Lower leg skin (tissue), 4 donors: ENCODE measurements at regions not wholly inside any gene's neighbourhood (a gene's known extent, or its start where the extent isn't known, plus 50 kb on each side); places are given as distances from the start of the nearest gene placed in this dataset.

Source experiments
- DNase-seq, 2 donors: peaks; one replicate each; pipeline ENCODE4 v3.0.0-alpha.2; 2019; ENCODE audit warnings: low spot score in 2 of 2
- H3K4me3 ChIP-seq: fragments of 200-600 bp; sonication (generic); 2 replicates; pipeline ENCODE4 v1.5.1; 2017; ENCODE audit warnings: mild to moderate bottlenecking, low read depth; ENCODE audit not compliant: poor library complexity, severe bottlenecking
- POLR2A ChIP-seq, 2 donors: fragments of 450-650 bp; IDR thresholded peaks; one replicate each; pipeline ENCODE4 v1.6.1; 2016 to 2017; ENCODE audit warnings: antibody characterized with exemption in 2 of 2, mild to moderate bottlenecking in 1 of 2, moderate library complexity in 1 of 2
- WGBS, 2 donors: methylation state at CpG; one replicate each; pipeline ENCODE4 v1.1.5; 2018; 5-methylcytosine and 5-hydroxymethylcytosine counted together
- intact Hi-C: fragments of 100-400 bp; cut with DNase I; formaldehyde crosslinking; loops from one replicate; pipeline ENCODE4 v1.15.0; 2023; ENCODE audit warnings: low total_unique reads
- TF ChIP-seq, protein P1 (sequence below), 3 donors: fragments of 450-650 bp; IDR thresholded peaks; one replicate each; pipeline ENCODE4 v1.5.1; 2016; ENCODE audit warnings: antibody characterized with exemption in 3 of 3, mild to moderate bottlenecking in 3 of 3, moderate library complexity in 2 of 3

- 61 to 68% methylated on average over 8 of the region's 8 CpGs for WGBS, 2 donors
- no peak overlapping the region for H3K4me3 ChIP-seq
- intact Hi-C loops, result no loop called here
- no peak for DNase-seq
- TF ChIP-seq, protein P1, sequence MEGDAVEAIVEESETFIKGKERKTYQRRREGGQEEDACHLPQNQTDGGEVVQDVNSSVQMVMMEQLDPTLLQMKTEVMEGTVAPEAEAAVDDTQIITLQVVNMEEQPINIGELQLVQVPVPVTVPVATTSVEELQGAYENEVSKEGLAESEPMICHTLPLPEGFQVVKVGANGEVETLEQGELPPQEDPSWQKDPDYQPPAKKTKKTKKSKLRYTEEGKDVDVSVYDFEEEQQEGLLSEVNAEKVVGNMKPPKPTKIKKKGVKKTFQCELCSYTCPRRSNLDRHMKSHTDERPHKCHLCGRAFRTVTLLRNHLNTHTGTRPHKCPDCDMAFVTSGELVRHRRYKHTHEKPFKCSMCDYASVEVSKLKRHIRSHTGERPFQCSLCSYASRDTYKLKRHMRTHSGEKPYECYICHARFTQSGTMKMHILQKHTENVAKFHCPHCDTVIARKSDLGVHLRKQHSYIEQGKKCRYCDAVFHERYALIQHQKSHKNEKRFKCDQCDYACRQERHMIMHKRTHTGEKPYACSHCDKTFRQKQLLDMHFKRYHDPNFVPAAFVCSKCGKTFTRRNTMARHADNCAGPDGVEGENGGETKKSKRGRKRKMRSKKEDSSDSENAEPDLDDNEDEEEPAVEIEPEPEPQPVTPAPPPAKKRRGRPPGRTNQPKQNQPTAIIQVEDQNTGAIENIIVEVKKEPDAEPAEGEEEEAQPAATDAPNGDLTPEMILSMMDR (IDR thresholded peaks at IDR 0.05), result no peak
- TF ChIP-seq POLR2A (IDR thresholded peaks at IDR 0.05), result no peak
Measured at GRCh38 chr10:7100032-7100702, 310.7 kb downstream of the SFMBT2 start.

DNA sequence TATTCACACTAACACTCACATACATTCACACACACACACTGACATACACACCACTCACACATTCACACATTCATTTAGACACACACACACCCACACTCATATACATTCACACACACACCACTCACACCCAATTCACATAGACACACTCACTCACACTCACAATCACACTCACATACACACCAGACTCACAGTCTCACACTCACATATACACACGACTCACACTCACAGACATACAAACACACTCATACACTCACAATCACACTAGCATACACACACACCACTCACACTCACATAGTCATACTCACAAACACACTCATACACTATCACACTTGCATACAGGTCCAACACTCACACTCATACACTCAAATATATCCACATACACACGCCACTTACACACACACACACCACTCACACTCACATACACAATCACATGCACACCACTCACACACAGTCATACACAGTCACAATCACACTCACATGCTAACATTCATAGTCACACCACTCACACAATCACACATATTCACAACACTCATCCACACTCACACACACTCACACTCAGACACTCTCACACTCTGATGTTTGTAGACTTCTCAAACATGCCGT is 312.6 kb downstream of the SFMBT2 start:
- no peak for DNase-seq
- WGBS, 2 donors, result 85 to 88% methylated on average over 3 of the region's 3 CpGs
- intact Hi-C loops, result no loop called here
- H3K4me3 ChIP-seq, result no peak overlapping the region
- TF ChIP-seq POLR2A (IDR thresholded peaks at IDR 0.05), result no peak
- TF ChIP-seq, protein P1 (IDR thresholded peaks at IDR 0.05), result no peak

DNA sequence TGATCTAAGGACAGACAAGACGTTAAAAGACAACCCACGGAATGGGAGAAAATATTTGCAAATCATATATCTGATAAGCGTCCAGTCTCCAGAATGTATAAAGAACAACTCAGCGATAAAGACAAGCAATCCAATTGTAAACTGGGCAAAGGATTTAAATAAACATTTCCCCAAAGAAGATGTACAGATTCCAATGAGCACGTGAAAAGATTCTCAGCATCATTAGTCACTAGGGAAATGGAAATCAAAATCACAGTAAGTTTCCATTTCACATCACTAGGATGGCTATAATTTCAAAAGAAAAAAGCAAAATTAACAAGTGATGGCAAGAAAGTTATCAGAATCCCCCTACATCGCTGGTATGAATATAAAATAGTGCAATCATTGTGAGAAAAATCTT is 316.1 kb downstream of the SFMBT2 start:
- H3K4me3 ChIP-seq, result no peak overlapping the region
- TF ChIP-seq, protein P1 (IDR thresholded peaks at IDR 0.05), result no peak
- TF ChIP-seq POLR2A (IDR thresholded peaks at IDR 0.05), result no peak
- no peak for DNase-seq
- WGBS, 2 donors, result 75 to 76% methylated on average over 6 of the region's 6 CpGs
- intact Hi-C loops, result no loop called here

DNA sequence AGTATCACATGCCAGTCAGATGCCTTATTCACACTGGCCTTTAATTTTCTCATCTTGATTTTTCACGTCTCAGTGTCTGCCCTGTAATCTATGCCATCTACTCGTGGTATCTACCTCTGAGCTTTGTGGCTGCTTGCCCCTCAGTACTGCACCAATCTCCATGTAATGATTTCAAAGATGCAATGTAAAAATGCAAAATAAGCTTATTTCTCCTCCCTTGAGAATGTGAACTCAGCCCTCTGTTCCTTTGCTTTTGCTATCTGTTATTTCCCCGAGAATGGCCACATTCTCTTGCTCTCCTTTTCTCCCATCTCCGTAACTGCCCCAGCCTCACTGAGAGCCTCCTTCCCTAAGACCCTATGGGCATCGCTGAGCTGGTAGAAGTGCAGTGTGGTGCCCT is 317.5 kb downstream of the SFMBT2 start:
- 87 to 91% methylated on average over 5 of the region's 5 CpGs for WGBS, 2 donors
- no peak overlapping the region for H3K4me3 ChIP-seq
- TF ChIP-seq POLR2A (IDR thresholded peaks at IDR 0.05), result no peak
- TF ChIP-seq, protein P1 (IDR thresholded peaks at IDR 0.05), result no peak
- intact Hi-C loops, result no loop called here
- DNase-seq, result no peak

DNA sequence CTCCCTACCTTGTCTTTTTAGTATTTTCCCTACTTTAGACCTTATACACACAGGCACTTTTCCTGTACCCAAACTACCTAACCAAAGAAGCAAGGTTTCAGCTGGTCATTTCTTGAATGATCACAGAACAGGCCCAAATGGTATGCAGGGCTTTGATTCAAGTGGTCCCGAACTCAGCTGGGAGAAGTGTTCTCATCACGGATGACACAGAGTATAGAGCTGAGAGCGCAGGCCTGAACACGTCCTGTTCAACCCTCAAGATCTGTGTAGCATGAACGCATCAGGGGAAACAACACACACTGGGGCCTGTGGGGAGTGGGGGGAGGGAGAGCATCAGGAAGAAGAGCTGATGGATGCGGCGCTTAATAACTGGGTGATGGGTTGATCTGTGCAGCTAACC is 318.2 kb downstream of the SFMBT2 start:
- no peak for DNase-seq
- 80 to 82% methylated on average over 7 of the region's 7 CpGs for WGBS, 2 donors

More for the DNA sequence above, 318.2 kb downstream of the SFMBT2 start:
- H3K4me3 ChIP-seq, result no peak overlapping the region
- TF ChIP-seq, protein P1 (IDR thresholded peaks at IDR 0.05), result no peak
- intact Hi-C loops, result no loop called here
